ENCODE measurements at regions not wholly inside any gene's neighbourhood (a gene's known extent, or its start where the extent isn't known, plus 50 kb on each side); places are given as distances from the start of the nearest gene placed in this dataset.
"Not testable (repeated sequence)": the region's sequence is repeated elsewhere in the genome, so short reads cannot be mapped to it uniquely, and the experiment has no call there.

GRCh38 chr3:13248640-13249039, 171.5 kb downstream of the NUP210 start:
- no peak for DNase-seq

- no peak for DNase-seq
Measured at GRCh38 chr3:13245615-13245978, 172.4 kb upstream of the IQSEC1 start.

- no peak for DNase-seq
Measured at GRCh38 chr3:13243586-13243985, 170.4 kb upstream of the IQSEC1 start.

GRCh38 chr3:13242364-13242737, 169.1 kb upstream of the IQSEC1 start:
- DNase-seq: no peak

- DNase-seq: no peak
Measured at GRCh38 chr3:13241621-13242363, 168.6 kb upstream of the IQSEC1 start.

- DNase-seq: no peak
Measured at GRCh38 chr3:13240928-13241618, 167.8 kb upstream of the IQSEC1 start.

- no peak for DNase-seq
Measured at GRCh38 chr3:13239467-13239760, 166.2 kb upstream of the IQSEC1 start.

- no peak for DNase-seq
Measured at GRCh38 chr3:13238687-13239466, 165.6 kb upstream of the IQSEC1 start.

GRCh38 chr3:13237776-13238490, 164.7 kb upstream of the IQSEC1 start:
- DNase-seq: no peak

GRCh38 chr3:13236557-13237173, 163.4 kb upstream of the IQSEC1 start:
- DNase-seq: no peak

GRCh38 chr3:13235897-13236296, 162.7 kb upstream of the IQSEC1 start:
- no peak for DNase-seq

GRCh38 chr3:13235079-13235478, 161.8 kb upstream of the IQSEC1 start:
- no peak for DNase-seq

GRCh38 chr3:13234666-13235065, 161.4 kb upstream of the IQSEC1 start:
- no peak for DNase-seq

GRCh38 chr3:13233487-13234485, 160.6 kb upstream of the IQSEC1 start:
- no peak for DNase-seq

- DNase-seq: no peak
Measured at GRCh38 chr3:13231781-13232666, 158.8 kb upstream of the IQSEC1 start.

- no peak for DNase-seq
Measured at GRCh38 chr3:13229273-13229949, 156.2 kb upstream of the IQSEC1 start.

- no peak for DNase-seq
Measured at GRCh38 chr3:13228584-13228983, 155.4 kb upstream of the IQSEC1 start.

- not testable (repeated sequence) for DNase-seq
Measured at GRCh38 chr3:13228169-13228568, 154.9 kb upstream of the IQSEC1 start.

GRCh38 chr3:13227315-13228165, 154.3 kb upstream of the IQSEC1 start:
- DNase-seq: no peak

Measured in fibroblast of skin of abdomen (primary cell).